Right lobe of liver (tissue), 4 donors: ENCODE measurements at regions not wholly inside any gene's neighbourhood (a gene's known extent, or its start where the extent isn't known, plus 50 kb on each side); places are given as distances from the start of the nearest gene placed in this dataset.

Experiments used
- CTCF ChIP-seq, 4 donors: fragments of 200-600 bp in 3 of 4; fragments of 450-650 bp in 1 of 4; IDR thresholded peaks; one replicate each; pipeline versions ENCODE4 v1.5.1 to v1.8.0; 2016 to 2022; ENCODE audit warnings: antibody characterized with exemption in 4 of 4, mild to moderate bottlenecking in 2 of 4
- POLR2A ChIP-seq: fragments of 450-650 bp; IDR thresholded peaks from one replicate; pipeline ENCODE4 v1.6.1; 2017; ENCODE audit warnings: antibody characterized with exemption, mild to moderate bottlenecking
- donor health status: DM: no; HTN: no; CAD: no.
- donor health status: DM: no; HTN: no; CAD: no.
- donor health status: DM: no; HTN: yes; CAD: no.

- TF ChIP-seq CTCF (IDR thresholded peaks at IDR 0.05) (no peak), POLR2A (no peak)
These were observed 565.1 kb upstream of the NDST4 start for GRCh38 chr4:115678425-115678941.
